HG03039 (cell line): ENCODE measurements at regions not wholly inside any gene's neighbourhood (a gene's known extent, or its start where the extent isn't known, plus 50 kb on each side); places are given as distances from the start of the nearest gene placed in this dataset.
"Not testable (repeated sequence)": the region's sequence is repeated elsewhere in the genome, so short reads cannot be mapped to it uniquely, and the experiment has no call there.

ENCODE experiments used
- ATAC-seq: cut with Tn5 transposase; IDR thresholded peaks from one replicate; pipeline ENCODE4 v1.9.1; 2021; ENCODE audit warnings: mild to moderate bottlenecking, moderate library complexity; ENCODE audit not compliant: unreplicated experiment

DNA sequence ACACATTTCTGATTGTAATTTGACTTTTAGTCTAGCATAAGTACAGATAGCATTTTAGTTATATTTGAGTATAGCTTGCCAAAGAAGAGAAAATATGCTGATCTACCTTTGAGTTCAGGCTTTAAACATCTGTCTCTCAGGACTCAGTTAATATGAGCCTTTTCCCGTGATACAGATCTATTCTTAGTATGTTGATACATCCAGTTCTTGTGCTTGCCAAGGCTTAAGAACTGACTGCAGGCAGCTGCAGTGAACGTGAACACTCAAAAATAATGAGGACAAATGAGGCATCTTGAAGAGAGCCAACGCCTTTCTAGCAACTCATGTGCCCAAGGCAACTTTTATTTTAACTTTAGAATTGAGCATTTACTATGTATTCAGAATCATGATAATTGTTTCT, 325.5 kb downstream of the SI start:
- ATAC-seq, result no peak

DNA sequence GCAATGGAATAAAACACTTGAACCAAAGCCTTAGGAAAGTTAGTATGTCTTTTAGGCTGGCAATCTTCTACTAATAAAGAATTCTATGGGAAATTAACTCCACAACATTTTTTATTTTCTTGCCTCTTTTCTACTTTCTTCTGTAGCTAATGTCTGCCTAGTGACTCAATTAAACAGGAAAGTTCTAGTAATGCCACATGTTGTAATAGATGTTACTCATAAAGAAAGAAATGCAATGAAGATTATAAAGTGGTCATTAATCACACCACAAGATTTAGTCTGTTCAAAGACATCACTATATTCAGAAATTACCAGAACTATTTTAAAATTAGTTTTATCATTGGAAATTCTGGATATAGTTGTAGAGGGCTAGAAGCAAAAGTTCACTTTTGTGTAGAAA, 329.7 kb downstream of the SI start:
- no peak for ATAC-seq

DNA sequence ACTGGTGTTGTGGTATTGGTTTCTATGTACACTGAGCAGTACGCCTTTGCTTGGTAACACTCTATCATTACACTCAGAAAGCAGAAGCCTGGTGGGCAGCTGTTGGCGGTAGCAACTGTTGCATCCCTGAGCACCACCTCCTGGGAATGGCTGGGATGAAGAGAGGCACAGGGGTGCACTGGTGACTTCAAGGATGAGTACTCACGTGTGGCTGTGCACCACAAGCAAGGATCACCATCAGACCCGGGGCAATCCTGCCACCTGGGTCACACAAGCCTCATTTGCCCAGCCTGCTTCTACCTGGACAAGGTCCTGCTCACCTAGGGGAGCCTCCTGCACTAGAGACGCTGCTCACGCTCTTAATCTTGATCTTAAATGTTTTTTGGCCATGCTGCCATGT, 336.4 kb downstream of the SI start:
- ATAC-seq, result no peak

DNA sequence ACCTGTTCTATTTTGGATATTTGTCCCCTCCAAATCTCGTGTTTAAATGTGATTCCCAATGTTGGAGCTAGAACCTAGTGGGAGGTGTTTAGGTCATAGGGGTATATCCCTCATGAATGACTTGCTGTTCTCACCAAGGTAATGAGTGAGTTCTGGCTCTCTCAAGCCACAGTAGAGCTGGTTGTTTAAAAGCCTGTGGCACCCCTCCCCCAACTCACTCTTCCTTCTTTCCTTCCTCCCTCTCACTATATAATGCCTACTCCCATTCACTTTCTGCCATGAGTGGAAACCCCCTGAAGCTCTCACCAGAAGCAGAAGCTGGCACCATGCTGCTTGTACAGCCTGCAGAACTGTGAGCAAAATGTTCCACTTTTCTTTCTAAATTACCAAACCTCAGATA, 341.1 kb downstream of the SI start:
- no peak for ATAC-seq

DNA sequence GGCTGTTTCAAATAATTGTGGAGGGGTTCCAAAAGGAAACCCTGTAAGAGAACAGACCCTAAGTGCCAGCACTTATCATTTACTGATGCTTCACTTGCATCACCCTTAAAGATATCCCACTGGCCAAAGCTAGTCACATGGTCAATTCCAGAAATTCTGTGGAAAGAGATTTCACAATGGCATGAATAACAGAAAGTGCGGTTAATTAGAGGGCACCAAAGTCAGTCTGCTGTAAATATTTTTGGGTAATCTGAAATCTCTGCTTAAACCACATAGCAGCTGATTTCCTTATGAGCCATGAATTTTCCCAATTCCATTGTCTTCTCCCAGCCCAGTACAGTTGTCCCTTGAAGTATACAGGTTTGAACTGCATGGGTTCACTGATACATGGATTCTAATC, 346.1 kb downstream of the SI start:
- ATAC-seq, result no peak

DNA sequence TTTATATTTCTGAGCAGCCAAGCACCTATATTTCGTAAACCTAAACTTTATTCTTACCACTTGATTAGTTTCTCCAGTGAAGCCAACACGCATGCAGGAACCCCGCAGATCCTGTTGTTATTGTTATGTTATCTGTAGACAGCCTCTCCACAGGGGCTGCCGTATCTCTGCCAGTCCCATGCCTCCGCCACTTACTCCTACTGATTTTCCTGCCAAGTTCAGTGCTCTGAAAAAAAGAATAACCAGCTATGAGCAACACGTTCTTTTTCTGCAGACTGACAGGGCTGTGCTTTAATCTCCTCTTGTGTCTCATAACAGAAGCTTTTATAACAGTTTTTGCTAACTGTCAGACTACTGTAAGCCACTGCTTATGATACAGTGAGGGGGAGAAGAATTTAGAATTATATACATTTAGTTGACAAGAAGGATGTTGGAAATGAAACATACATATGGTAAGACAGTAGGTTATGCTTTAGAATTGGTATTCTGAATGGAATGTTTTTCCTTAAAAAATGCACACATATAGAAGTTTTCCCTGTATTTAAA, 347.4 kb downstream of the SI start:
- ATAC-seq, result no peak

DNA sequence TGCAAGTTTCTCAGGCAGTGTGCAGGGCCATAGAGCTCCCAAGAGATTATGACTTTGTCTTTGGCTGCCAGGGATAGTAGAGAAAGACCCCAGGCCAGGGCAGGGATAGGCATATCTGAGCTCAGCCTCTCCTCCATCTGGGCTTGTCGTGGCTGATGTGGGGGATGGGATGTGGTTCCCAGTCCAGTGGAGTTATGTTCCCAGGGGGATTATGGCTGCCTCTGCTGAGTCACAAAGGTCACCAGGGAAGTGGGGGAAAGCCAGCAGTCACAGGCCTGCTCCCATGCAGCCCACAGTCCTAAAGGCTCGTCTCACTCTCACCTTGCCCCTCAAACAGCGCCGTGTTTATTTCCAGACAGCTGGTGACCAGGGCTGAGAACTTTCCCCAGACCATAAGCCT, 354.9 kb downstream of the SI start:
- no peak for ATAC-seq

DNA sequence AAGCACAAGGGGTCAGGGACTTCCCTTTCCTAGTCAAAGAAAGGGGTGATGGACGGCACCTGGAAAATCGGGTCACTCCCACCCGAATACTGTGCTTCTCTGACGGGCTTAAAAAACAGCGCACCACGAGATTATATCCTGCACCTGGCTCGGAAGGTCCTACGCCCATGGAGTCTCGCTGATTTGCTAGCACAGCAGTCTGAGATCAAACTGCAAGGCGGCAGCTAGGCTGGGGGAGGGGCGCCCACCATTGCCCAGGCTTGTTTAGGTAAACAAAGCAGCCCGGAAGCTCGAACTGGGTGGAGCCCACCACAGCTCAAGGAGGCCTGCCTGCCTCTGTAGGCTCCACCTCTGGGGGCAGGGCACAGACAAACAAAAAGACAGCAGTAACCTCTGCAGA, 375.5 kb downstream of the SI start:
- ATAC-seq, result not testable (repeated sequence)

DNA sequence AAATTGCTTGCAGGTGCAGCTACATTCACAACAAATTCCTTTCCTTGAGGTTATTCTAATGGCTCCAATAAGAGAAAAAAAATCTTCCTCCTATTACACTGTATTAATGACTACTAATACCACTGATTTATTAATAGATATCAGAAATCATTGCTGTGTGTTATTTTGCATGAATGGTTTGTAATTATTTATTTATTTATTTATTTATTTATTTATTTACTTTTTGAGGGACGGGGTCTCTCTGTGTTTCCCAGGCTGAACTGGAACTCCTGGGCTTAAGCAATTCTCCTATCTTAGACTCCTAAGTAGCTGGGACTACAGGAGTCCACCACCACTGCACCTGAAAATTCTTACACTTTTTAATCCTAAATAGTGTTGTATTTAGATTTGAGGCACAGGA, 390.4 kb downstream of the SI start:
- ATAC-seq, result no peak

DNA sequence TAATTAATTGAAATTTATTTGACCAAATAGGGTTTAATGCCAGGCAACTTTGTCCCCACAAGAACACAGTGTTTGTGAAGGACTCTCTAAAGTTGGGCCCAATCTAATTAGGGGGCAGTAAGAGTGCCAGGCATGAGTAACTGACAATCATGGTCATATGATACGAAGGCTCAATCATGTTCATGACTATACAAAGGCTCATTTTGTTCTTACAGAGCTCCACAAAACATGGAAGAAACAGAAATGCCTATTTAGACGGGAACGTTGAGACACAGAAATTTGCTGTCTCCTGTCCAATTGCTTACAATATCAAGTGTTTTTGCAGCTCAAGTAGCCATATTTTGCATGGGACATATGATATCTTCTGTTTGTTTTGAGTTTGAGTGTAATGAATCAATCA, 391.1 kb downstream of the SI start:
- ATAC-seq, result no peak

DNA sequence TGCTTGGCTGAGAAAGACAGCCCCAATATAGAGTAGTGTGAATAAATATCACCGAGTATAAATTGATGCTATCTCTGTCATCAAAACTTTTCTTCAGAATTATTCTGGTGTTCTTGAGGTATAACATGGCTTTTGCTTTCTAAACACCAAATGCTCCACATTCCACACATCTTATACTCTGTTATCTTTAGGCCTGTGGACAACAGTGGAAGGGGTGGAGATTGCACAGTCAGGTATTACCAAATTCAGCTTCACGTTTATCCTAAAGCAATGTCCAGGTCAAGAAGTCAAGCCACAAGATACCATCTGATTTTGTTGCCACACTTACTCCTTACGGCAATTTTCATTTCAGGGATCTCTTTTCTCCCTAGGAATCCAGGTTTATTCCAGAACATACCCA, 394.8 kb downstream of the SI start:
- ATAC-seq, result no peak

DNA sequence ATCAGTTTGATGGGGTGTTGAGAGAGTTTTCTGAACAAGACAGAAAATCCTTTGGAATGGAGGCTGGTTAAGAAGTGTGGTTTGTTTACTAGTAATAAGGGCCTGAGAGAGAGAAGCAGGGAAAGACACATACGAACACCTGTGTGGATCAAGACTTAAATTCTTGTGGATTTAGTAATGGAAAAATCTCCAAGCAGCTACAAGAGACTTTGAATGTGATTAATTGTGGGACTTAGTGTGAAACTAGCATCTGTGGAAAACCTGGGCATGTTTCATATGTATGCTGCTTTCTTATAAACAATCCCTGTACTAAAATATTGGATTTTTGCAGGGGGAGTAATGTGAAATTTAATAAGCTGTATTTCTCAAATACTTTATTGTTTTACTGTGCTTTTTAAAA, 399.1 kb downstream of the SI start:
- no peak for ATAC-seq

DNA sequence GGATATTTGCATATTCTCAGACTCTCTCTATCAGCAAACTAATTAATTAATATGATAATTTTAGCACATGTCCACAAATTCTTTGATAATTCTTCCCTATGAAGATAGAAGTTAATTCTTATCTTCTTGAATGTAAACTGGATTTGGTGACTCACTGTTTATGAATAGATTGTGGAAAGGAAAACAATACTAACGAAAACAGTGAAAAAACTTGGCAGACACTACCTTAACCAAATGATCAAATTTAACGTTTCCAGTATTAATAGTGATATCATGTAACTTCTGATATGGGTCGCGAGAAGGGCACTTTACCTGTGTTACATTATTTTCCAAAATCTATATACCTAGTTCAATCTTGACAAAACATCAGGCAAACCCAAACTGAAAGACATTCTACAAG, 401.0 kb downstream of the SI start:
- ATAC-seq, result no peak

DNA sequence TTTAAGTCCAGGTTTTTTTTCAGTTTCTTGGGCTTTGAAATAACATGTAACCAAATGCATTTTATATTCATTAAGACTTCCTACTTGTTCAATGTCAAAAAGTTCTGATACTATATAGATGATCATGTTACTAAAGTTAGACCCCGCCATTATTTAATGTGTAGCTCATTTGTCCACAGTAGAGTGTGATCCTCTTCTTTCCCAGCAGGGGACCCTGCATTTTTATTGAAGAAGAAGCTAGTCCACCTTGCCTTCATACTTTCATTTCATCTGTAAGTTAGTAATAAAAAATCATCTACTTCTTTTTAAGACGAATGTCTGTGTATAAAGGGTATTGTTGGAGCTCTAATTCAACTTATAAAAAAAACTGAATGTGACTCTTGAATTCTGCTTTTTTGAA, 404.6 kb downstream of the SI start:
- no peak for ATAC-seq

DNA sequence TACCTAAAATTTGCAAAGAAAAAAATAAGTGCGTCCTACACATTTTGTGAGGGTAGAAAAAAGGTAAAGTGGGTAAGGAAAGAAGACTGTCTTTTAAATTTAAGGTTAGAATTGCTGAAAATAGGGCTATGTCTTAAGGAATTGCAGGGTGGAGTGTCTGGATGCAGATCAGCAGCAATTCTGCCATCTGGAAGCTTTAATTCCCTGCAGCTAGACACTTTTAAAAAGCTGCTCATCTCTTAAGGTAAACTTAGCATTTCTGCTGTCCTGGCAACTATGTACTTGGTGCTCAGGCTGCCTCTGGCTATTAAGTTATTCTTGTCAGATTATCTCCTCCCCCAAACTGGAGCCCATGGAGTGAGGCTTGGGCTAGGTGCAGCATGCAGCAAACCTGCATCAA, 420.2 kb downstream of the SI start:
- ATAC-seq, result no peak

DNA sequence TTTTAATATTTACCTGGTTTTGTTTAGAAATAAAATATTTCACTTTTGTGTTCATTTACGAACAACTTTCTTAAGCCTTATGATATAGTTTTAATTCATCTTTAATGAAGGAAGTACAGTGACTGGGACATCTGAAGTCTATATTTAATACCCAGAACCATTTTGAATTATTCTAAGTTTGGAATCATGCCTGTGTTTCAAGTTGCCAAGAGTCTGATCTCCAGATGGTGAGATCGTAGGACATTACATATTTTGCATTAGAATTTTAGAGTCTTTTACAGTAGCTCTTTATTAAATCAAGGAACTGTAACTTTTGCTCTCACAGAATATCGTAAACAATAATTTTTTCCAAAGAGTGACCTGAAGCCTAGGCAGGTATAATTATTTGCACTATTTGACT, 420.7 kb downstream of the SI start:
- ATAC-seq, result no peak

DNA sequence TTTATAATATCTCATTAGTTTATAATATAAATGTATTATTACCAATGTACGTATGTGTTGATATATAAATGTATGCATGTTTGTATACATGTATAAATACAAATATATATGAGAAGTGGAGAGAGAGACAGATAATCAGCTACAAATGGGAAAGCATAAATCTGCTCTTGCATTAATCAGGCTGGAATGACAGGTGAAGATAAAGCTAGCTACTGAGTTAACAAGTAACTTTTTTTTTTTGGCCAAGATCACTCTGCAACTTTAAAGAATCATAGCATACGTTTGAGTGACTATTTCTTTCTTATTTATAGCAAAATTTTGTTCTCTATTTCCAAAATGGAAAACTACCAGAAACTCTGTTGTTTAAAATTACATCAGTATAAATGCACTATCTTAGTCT, 422.8 kb downstream of the SI start:
- ATAC-seq, result no peak

DNA sequence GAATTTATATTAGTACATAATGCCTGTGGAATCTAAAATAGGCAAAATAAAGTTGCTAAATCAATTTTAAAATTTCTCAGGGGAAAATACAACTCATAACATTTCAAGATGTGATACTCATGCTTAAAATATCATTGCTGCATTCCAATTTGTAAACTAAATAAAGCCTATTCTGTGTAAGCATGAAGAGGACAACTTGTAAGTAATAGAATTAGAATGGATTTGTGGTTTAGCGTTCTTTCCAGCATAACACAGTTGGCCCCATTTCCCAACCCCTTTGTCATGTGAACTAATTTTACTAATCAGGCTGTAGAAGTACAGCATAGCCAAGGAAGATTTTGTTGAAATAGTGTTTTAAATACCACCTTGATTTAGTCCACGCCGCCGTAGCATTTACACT, 437.2 kb downstream of the SI start:
- no peak for ATAC-seq

DNA sequence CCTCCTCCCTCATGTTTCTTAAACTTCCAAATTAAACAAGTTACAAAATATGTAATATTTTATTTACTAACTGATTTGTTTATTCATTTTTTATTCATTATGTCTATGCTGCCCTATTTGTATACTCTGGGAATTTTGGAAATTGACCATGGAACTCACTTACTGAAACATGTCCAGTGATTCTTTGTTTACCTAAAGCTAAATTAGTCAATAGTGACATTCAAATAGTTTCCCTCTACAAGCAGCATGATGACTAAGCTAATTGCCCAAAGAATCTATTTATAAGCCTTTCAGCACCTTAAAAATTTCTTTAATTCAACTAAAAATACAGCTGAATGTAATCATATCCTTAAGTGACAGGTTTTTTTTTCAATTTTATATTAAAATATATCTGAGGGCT, 437.7 kb downstream of the SI start:
- ATAC-seq, result no peak

DNA sequence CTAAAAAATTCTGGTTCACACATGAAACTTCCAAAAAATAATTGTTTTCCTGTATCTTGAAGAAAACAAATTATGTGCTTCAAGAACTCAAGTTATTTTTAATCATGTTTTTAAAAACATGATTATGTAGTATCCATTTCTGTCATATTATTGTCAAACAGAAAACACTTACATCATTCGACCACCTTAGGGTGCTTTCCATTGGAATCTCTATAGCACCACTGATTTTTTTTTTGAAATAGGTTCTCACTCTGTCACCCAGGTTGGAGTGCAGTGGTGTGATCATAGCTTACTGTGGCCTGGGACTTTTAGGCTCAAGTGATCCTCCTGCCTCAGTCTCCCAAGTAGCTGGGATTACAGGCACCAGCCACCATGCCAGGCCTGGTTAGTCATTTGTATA, 457.3 kb downstream of the SI start:
- ATAC-seq, result no peak

DNA sequence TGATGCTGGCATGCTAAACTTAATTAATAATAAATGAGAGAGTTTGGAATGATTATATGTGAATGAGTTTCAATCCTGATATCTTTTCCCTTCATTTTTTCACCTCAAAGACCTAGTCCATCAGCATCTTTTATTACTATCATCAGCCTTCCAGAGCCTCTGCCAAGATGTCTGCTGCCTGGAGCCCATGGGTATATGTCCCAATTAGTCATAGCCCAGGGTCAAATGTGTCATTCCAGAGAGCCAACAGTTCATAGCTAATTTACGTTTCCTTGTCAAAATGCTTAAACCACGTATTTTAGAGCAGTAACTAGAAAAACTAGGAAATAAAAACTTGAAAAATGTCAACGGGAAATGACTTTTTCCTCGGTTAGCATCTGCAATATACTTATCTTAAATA, 457.9 kb downstream of the SI start:
- ATAC-seq, result no peak

DNA sequence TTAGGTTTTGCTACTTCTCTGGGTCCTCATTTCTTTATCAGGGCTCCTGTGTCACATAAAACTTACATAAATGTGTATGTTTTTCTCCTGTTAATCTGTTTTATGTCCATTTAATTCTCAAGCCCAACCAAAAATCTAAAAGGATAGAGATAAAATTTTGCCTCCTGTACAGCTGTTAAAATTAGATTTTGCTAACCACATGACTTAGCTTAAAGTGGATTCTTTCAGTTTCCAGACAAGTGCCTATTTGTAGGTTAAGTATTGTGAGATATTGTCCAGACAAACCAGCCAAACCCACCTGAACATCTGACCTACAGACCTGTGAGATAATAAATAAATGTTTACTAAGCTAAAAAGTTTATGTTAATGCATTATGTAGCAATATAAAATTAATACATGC, 465.5 kb downstream of the SI start:
- ATAC-seq, result no peak

DNA sequence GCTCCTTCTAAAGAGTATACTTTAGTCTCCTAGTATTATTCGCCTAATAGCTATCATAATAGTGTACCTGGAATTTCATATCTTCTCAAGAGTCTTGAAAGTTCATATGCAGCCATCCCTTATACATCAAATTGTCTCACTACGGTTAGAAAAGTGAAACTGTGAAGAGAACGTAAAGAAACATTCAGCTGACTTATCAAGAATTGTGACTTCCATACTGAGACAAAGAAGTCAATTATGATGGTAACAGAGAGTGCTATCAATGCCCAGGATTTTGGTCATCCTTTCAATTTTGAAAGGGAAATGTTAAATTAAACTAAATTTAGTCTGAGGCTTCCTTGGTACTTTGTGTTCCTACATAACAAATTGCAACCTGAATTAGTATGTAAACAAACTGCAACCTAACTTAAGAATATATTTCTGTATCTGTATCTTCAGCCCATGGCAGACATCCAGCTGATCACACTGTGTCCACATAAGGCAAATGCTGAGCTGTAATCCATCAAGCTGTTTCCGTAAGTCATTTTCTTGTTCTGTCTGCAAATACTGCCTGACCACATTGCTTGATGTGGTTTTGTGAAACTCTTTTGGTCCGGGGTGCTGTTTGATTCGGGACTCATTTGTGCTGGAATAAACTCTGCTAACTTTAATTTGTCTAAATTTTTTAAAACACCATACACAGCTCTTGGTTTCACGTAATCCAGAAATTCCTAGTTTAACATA, 469.6 kb downstream of the SI start:
- no peak for ATAC-seq
